Gastrocnemius medialis (tissue), 4 donors: ENCODE measurements at regions not wholly inside any gene's neighbourhood (a gene's known extent, or its start where the extent isn't known, plus 50 kb on each side); places are given as distances from the start of the nearest gene placed in this dataset.

Experiments used
- ATAC-seq, 2 donors: fragments of 150-250 bp; one replicate each; pipeline ENCODE4 v1.9.1; 2016
- DNase-seq, 2 donors: peaks; one replicate each; pipeline ENCODE4 v3.0.0-alpha.2; 2019
- H3K27ac ChIP-seq, 4 donors: fragments of 200-600 bp; sonication (generic); 1 replicate in 1 of 4; 2 replicates in 3 of 4; pipeline ENCODE4 v1.5.1; 2016 to 2018; ENCODE audit warnings: mild to moderate bottlenecking in 2 of 4, moderate library complexity in 1 of 4
- H3K27me3 ChIP-seq, 3 donors: fragments of 200-600 bp; sonication (generic) in 2 of 3; 1 replicate in 1 of 3; 2 replicates in 2 of 3; pipeline versions ENCODE4 v1.5.1 to v1.6.0; 2016 to 2019; ENCODE audit warnings: mild to moderate bottlenecking in 1 of 3, moderate library complexity in 1 of 3
- H3K36me3 ChIP-seq, 2 donors: fragments of 200-600 bp; sonication (generic) in 1 of 2; one replicate each; pipeline ENCODE4 v1.5.1; 2017 to 2018
- H3K4me1 ChIP-seq, 2 donors: fragments of 200-600 bp; sonication (generic) in 1 of 2; one replicate each; pipeline ENCODE4 v1.5.1; 2016 to 2017; ENCODE audit warnings: mild to moderate bottlenecking in 2 of 2
- H3K4me3 ChIP-seq, 4 donors: fragments of 200-600 bp; sonication (generic) in 3 of 4; 1 replicate in 1 of 4; 2 replicates in 3 of 4; pipeline ENCODE4 v1.5.1; 2016 to 2019; ENCODE audit warnings: mild to moderate bottlenecking in 2 of 4
- H3K9me3 ChIP-seq, 3 donors: fragments of 200-600 bp; sonication (generic) in 2 of 3; 1 replicate in 1 of 3; 2 replicates in 2 of 3; pipeline ENCODE4 v1.5.1; 2016 to 2019
- CTCF ChIP-seq, 5 experiments: fragments of 450-650 bp in 3 of 5; fragments of 200-600 bp in 2 of 5; sonication (generic) in 2 of 5; IDR thresholded peaks in 4 of 5; conservative IDR thresholded peaks in 1 of 5; 1 replicate in 4 of 5; 2 replicates in 1 of 5; pipeline ENCODE4 v1.5.1; 2016 to 2019; ENCODE audit warnings: antibody characterized with exemption in 5 of 5, mild to moderate bottlenecking in 3 of 5, moderate library complexity in 3 of 5
- POLR2A ChIP-seq, 2 donors: fragments of 450-650 bp; IDR thresholded peaks; one replicate each; pipeline ENCODE4 v1.6.1; 2017; ENCODE audit warnings: antibody characterized with exemption in 2 of 2, mild to moderate bottlenecking in 2 of 2, moderate library complexity in 2 of 2
- in situ Hi-C, 4 donors: fragments of 200-750 bp; cut with MboI; loops; one replicate each; pipeline versions ENCODE4 v1.15.0 to v1.8.0; 2017; ENCODE audit warnings: low sequenced_read_pairs in 4 of 4
- intact Hi-C: fragments of 100-400 bp; cut with DNase I; formaldehyde crosslinking; loops from one replicate; pipeline ENCODE4 v1.15.1; 2023; ENCODE audit warnings: low total_unique reads

- TF ChIP-seq CTCF (IDR thresholded peaks at IDR 0.05 in 4 of 5, conservative IDR thresholded peaks at IDR 0.05 in 1 of 5) (no peak), POLR2A (IDR thresholded peaks at IDR 0.05) (no peak)
- intact Hi-C loops: no loop called here
Observed at GRCh38 chr18:55142410-55142809, 183.1 kb upstream of the CCDC68 start.

GRCh38 chr18:55141318-55141717 is 182.1 kb upstream of the CCDC68 start:
- intact Hi-C loops (no loop called here), in situ Hi-C loops (no loop called here)
- no peak for DNase-seq
- H3K36me3 ChIP-seq: no peaks in the 10 kb centered on the region
- no peak overlapping the region for H3K27ac ChIP-seq
- no peak for ATAC-seq
- H3K4me1 ChIP-seq: no peaks in the 10 kb centered on the region
- no peaks in the 10 kb centered on the region for H3K27me3 ChIP-seq
- H3K9me3 ChIP-seq: no peaks in the 10 kb centered on the region
- TF ChIP-seq POLR2A (IDR thresholded peaks at IDR 0.05) (no peak), CTCF (IDR thresholded peaks at IDR 0.05 in 4 of 5, conservative IDR thresholded peaks at IDR 0.05 in 1 of 5) (no peak)
- no peak overlapping the region for H3K4me3 ChIP-seq

More at GRCh38 chr18:55142410-55142809, 183.1 kb upstream of the CCDC68 start:
- no peaks in the 10 kb centered on the region for H3K36me3 ChIP-seq
- in situ Hi-C loops: no loop called here
- DNase-seq (no peak), ATAC-seq (no peak)
- H3K4me1 ChIP-seq: no peaks in the 10 kb centered on the region
- no peak overlapping the region for H3K4me3 ChIP-seq
- H3K27ac ChIP-seq: no peak overlapping the region
- no peaks in the 10 kb centered on the region for H3K9me3 ChIP-seq
- H3K27me3 ChIP-seq: no peaks in the 10 kb centered on the region

GRCh38 chr18:55139836-55140235 is 180.6 kb upstream of the CCDC68 start:
- ATAC-seq (no peak), DNase-seq (no peak)
- H3K27me3 ChIP-seq: no peaks in the 10 kb centered on the region
- TF ChIP-seq POLR2A (IDR thresholded peaks at IDR 0.05): no peak
- no peak for TF ChIP-seq CTCF (IDR thresholded peaks at IDR 0.05 in 4 of 5, conservative IDR thresholded peaks at IDR 0.05 in 1 of 5)
- no peak overlapping the region for H3K27ac ChIP-seq
- no peak overlapping the region for H3K4me3 ChIP-seq
- no peaks in the 10 kb centered on the region for H3K36me3 ChIP-seq
- H3K9me3 ChIP-seq: no peaks in the 10 kb centered on the region
- intact Hi-C loops (no loop called here), in situ Hi-C loops (no loop called here)
- H3K4me1 ChIP-seq: no peaks in the 10 kb centered on the region

GRCh38 chr18:55139307-55139706 is 180.0 kb upstream of the CCDC68 start:
- Histone ChIP-seq H3K27ac (no peak overlapping the region), H3K36me3 (no peaks in the 10 kb centered on the region), H3K9me3 (no peaks in the 10 kb centered on the region), H3K27me3 (no peaks in the 10 kb centered on the region), H3K4me1 (no peaks in the 10 kb centered on the region), H3K4me3 (no peak overlapping the region)
- ATAC-seq: no peak
- in situ Hi-C loops (no loop called here), intact Hi-C loops (no loop called here)
- TF ChIP-seq POLR2A (IDR thresholded peaks at IDR 0.05) (no peak), CTCF (IDR thresholded peaks at IDR 0.05 in 4 of 5, conservative IDR thresholded peaks at IDR 0.05 in 1 of 5) (no peak)
- DNase-seq: no peak

GRCh38 chr18:55138401-55138800 is 179.1 kb upstream of the CCDC68 start:
- ATAC-seq (no peak), DNase-seq (no peak)
- H3K4me1 ChIP-seq: no peaks in the 10 kb centered on the region
- in situ Hi-C loops (no loop called here), intact Hi-C loops (no loop called here)
- no peak overlapping the region for H3K27ac ChIP-seq
- no peak for TF ChIP-seq POLR2A (IDR thresholded peaks at IDR 0.05)
- no peaks in the 10 kb centered on the region for H3K27me3 ChIP-seq
- no peak overlapping the region for H3K4me3 ChIP-seq
- H3K36me3 ChIP-seq: no peaks in the 10 kb centered on the region
- no peaks in the 10 kb centered on the region for H3K9me3 ChIP-seq
